Breast epithelium (tissue), 3 donors: ENCODE measurements at regions not wholly inside any gene's neighbourhood (a gene's known extent, or its start where the extent isn't known, plus 50 kb on each side); places are given as distances from the start of the nearest gene placed in this dataset.

Experiments
- POLR2A ChIP-seq: fragments of 450-650 bp; IDR thresholded peaks from one replicate; pipeline ENCODE4 v1.6.1; 2016; ENCODE audit warnings: antibody characterized with exemption, mild to moderate bottlenecking, moderate library complexity
- POLR2AphosphoS5 ChIP-seq, 3 donors: sonication (generic); formaldehyde crosslinking; IDR thresholded peaks; one replicate each; pipeline ENCODE4 v1.6.1; 2017; ENCODE audit warnings: antibody characterized with exemption in 3 of 3
- TF ChIP-seq, protein P1 (sequence below), 3 donors: fragments of 450-650 bp; IDR thresholded peaks; one replicate each; pipeline ENCODE4 v1.5.1; 2016 to 2017; ENCODE audit warnings: antibody characterized with exemption in 3 of 3, mild to moderate bottlenecking in 3 of 3, moderate library complexity in 3 of 3

DNA sequence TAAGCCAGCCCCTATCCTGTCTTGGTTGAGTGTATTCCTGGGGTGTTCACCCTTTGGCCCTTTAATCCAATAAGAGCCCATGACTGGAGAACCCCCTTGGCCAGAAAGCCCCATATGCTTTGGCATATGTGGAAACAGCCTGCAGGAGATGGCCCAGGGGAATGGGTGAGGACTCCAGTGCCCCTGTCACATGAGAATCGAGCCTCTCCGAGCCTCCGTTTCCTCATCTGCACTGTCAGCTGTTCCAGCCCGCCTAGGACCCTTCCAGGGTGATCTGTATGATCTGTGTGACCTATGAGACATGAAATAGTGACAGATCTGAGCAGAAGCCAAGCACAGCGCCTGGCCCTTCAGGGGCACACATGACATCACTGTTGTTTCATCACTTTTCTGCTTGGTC, 300.7 kb downstream of the ZNF536 start:
- no peak for TF ChIP-seq POLR2A
- TF ChIP-seq, protein P1, sequence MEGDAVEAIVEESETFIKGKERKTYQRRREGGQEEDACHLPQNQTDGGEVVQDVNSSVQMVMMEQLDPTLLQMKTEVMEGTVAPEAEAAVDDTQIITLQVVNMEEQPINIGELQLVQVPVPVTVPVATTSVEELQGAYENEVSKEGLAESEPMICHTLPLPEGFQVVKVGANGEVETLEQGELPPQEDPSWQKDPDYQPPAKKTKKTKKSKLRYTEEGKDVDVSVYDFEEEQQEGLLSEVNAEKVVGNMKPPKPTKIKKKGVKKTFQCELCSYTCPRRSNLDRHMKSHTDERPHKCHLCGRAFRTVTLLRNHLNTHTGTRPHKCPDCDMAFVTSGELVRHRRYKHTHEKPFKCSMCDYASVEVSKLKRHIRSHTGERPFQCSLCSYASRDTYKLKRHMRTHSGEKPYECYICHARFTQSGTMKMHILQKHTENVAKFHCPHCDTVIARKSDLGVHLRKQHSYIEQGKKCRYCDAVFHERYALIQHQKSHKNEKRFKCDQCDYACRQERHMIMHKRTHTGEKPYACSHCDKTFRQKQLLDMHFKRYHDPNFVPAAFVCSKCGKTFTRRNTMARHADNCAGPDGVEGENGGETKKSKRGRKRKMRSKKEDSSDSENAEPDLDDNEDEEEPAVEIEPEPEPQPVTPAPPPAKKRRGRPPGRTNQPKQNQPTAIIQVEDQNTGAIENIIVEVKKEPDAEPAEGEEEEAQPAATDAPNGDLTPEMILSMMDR (IDR thresholded peaks at IDR 0.05) = no peak
- TF ChIP-seq POLR2AphosphoS5 (IDR thresholded peaks at IDR 0.05) = no peak
